GM23338 (cell line): ENCODE measurements at regions not wholly inside any gene's neighbourhood (a gene's known extent, or its start where the extent isn't known, plus 50 kb on each side); places are given as distances from the start of the nearest gene placed in this dataset.

Source experiments
- ATAC-seq: fragments of 200-7000 bp; cut with Tn5 transposase; 3 replicates; pipeline ENCODE4 v1.9.1; 2020
- DNase-seq: peaks from one replicate; pipeline ENCODE4 v3.0.0-alpha.2; 2015; ENCODE audit warnings: low spot score
- H2AFZ ChIP-seq: fragments of 200-600 bp; sonication (generic); 2 replicates; pipeline ENCODE4 v1.8.0; 2016; ENCODE audit warnings: antibody characterized with exemption, mild to moderate bottlenecking, moderate library complexity
- H3F3A ChIP-seq: fragments of 200-600 bp; sonication (generic); replicated peaks from 2 replicates; pipeline ENCODE4 v1.8.0; 2017; ENCODE audit warnings: antibody characterized with exemption, mixed run types, low read depth
- H3K27ac ChIP-seq: fragments of 200-600 bp; sonication (generic); 2 replicates; pipeline ENCODE4 v1.6.1; 2016; ENCODE audit warnings: low read depth
- H3K27me3 ChIP-seq: fragments of 200-600 bp; sonication (generic); 2 replicates; pipeline ENCODE4 v1.8.0; 2016; ENCODE audit warnings: mild to moderate bottlenecking, mixed run types, moderate library complexity; ENCODE audit not compliant: insufficient read depth
- H3K36me3 ChIP-seq: fragments of 200-600 bp; sonication (generic); 2 replicates; pipeline ENCODE4 v1.8.0; 2016; ENCODE audit warnings: mild to moderate bottlenecking; ENCODE audit not compliant: insufficient read depth
- H3K4me1 ChIP-seq: fragments of 200-600 bp; sonication (generic); 2 replicates; pipeline ENCODE4 v1.8.0; 2016; ENCODE audit warnings: mild to moderate bottlenecking, moderate library complexity; ENCODE audit not compliant: insufficient read depth
- H3K4me2 ChIP-seq: fragments of 200-600 bp; sonication (generic); 2 replicates; pipeline ENCODE4 v1.7.1; 2017; ENCODE audit warnings: mixed run types
- H3K4me3 ChIP-seq: fragments of 200-600 bp; sonication (generic); 2 replicates; pipeline ENCODE4 v1.6.1; 2016; ENCODE audit warnings: mixed run types
- H3K79me2 ChIP-seq: fragments of 200-600 bp; sonication (generic); replicated peaks from 2 replicates; pipeline ENCODE4 v1.8.0; 2017; ENCODE audit warnings: mild to moderate bottlenecking; ENCODE audit not compliant: insufficient read depth
- H3K9me2 ChIP-seq: fragments of 200-600 bp; sonication (generic); 2 replicates; pipeline ENCODE4 v1.8.0; 2017; ENCODE audit not compliant: insufficient read depth
- H4K20me1 ChIP-seq: fragments of 200-600 bp; sonication (generic); replicated peaks from 2 replicates; pipeline ENCODE4 v1.8.0; 2017; ENCODE audit warnings: mild to moderate bottlenecking; ENCODE audit not compliant: insufficient read depth
- H3K27ac Mint-ChIP-seq: 2 replicates; pipeline ENCODE4 v1.8.0; 2020; ENCODE audit warnings: inconsistent platforms, mild to moderate bottlenecking, moderate library complexity, mixed read lengths
- H3K27me3 Mint-ChIP-seq: 3 replicates; pipeline ENCODE4 v1.8.0; 2022; ENCODE audit warnings: low read depth, mild to moderate bottlenecking, moderate library complexity, mixed read lengths, inconsistent platforms; ENCODE audit not compliant: insufficient read depth, poor library complexity
- H3K36me3 Mint-ChIP-seq: 3 replicates; pipeline ENCODE4 v1.8.0; 2021; ENCODE audit warnings: low read depth, mild to moderate bottlenecking, inconsistent platforms, moderate library complexity, mixed read lengths
- H3K4me1 Mint-ChIP-seq: 3 replicates; pipeline ENCODE4 v1.8.0; 2020; ENCODE audit warnings: mild to moderate bottlenecking, inconsistent platforms, mixed read lengths
- H3K4me3 Mint-ChIP-seq: 3 replicates; pipeline ENCODE4 v1.8.0; 2021; ENCODE audit warnings: moderate library complexity, mild to moderate bottlenecking, inconsistent platforms, mixed read lengths
- H3K9me3 Mint-ChIP-seq: 3 replicates; pipeline ENCODE4 v1.8.0; 2020; ENCODE audit warnings: moderate library complexity, mild to moderate bottlenecking, inconsistent platforms, mixed read lengths
- CREB1 ChIP-seq: fragments of 250-450 bp; sonication (Bioruptor Pico); IDR thresholded peaks from 2 replicates; pipeline ENCODE4 v1.5.0; 2020; ENCODE audit warnings: low read depth, mild to moderate bottlenecking, moderate library complexity
- CTCF ChIP-seq, 2 experiments: fragments of 200-600 bp in 1 of 2; sonication (generic) in 1 of 2; conservative IDR thresholded peaks; 2 replicates each; pipeline versions ENCODE4 v1.5.1 to v1.6.1; 2016 to 2017; ENCODE audit warnings: antibody characterized with exemption in 2 of 2, low read depth in 2 of 2, mild to moderate bottlenecking in 2 of 2, moderate library complexity in 1 of 2
- ETS1 ChIP-seq: IDR thresholded peaks from 2 replicates; pipeline ENCODE4 v1.6.1; 2016; ENCODE audit warnings: antibody characterized with exemption
- EZH2 ChIP-seq: fragments of 200-600 bp; sonication (generic); IDR thresholded peaks from one replicate; pipeline ENCODE4 v1.8.0; 2017; ENCODE audit warnings: antibody characterized with exemption, mild to moderate bottlenecking, low read depth; ENCODE audit not compliant: unreplicated experiment
- EZH2phosphoT487 ChIP-seq: fragments of 200-600 bp; sonication (generic); IDR thresholded peaks from one replicate; pipeline ENCODE4 v1.8.1; 2018; ENCODE audit warnings: antibody characterized with exemption; ENCODE audit not compliant: unreplicated experiment
- JUNB ChIP-seq: IDR thresholded peaks from one replicate; pipeline ENCODE4 v1.6.1; 2016; ENCODE audit warnings: antibody characterized with exemption; ENCODE audit not compliant: unreplicated experiment
- NANOG ChIP-seq: IDR thresholded peaks from 2 replicates; pipeline ENCODE4 v1.6.1; 2016; ENCODE audit warnings: antibody characterized with exemption, borderline replicate concordance
- POLR2AphosphoS5 ChIP-seq: IDR thresholded peaks from 2 replicates; pipeline ENCODE4 v1.6.1; 2016; ENCODE audit warnings: antibody characterized with exemption, low read depth
- REST ChIP-seq: IDR thresholded peaks from one replicate; pipeline ENCODE4 v1.6.1; 2018; ENCODE audit warnings: antibody characterized with exemption; ENCODE audit not compliant: unreplicated experiment
- STAT1 ChIP-seq: IDR thresholded peaks from one replicate; pipeline ENCODE4 v1.6.1; 2016; ENCODE audit warnings: antibody characterized with exemption; ENCODE audit not compliant: unreplicated experiment
- ZNF114 ChIP-seq: fragments of 250-450 bp; sonication (Bioruptor Pico); IDR thresholded peaks from 2 replicates; pipeline ENCODE4 v1.5.0; 2020; ENCODE audit warnings: mild to moderate bottlenecking, moderate library complexity
- ZNF331 ChIP-seq: fragments of 250-450 bp; sonication (Bioruptor Pico); IDR thresholded peaks from 2 replicates; pipeline ENCODE4 v1.5.0; 2020; ENCODE audit warnings: low read depth, mild to moderate bottlenecking, moderate library complexity
- ZNF462 ChIP-seq: fragments of 250-450 bp; sonication (Bioruptor Pico); IDR thresholded peaks from 2 replicates; pipeline ENCODE4 v1.5.0; 2020; ENCODE audit warnings: mild to moderate bottlenecking, moderate library complexity

GRCh38 chr5:125712397-125712796 lies 710.8 kb upstream of the GRAMD2B start:
- no peak overlapping the region for H3K4me2 ChIP-seq
- no peak overlapping the region for H2AFZ ChIP-seq
- no peaks in the 10 kb centered on the region for H3K9me3 Mint-ChIP-seq
- no peak overlapping the region for H3K4me3 Mint-ChIP-seq
- no peak overlapping the region for H3K27ac ChIP-seq
- no peak overlapping the region for H3K27ac Mint-ChIP-seq
- ATAC-seq = no peak
- no peaks in the 10 kb centered on the region for H3K27me3 ChIP-seq
- no peaks in the 10 kb centered on the region for H3K36me3 ChIP-seq
- TF ChIP-seq EZH2phosphoT487 (no peak), REST (no peak), CTCF (conservative IDR thresholded peaks at IDR 0.05; ENCODE audit: low read depth in 2 of 2) (no peak), ZNF462 (no peak), STAT1 (no peak), JUNB (no peak), POLR2AphosphoS5 (no peak), CREB1 (CRISPR knock-in tag) (no peak), NANOG (no peak), EZH2 (no peak), ZNF331 (CRISPR knock-in tag) (no peak), ETS1 (no peak), ZNF114 (CRISPR knock-in tag) (no peak)
- no peaks in the 10 kb centered on the region for H3F3A ChIP-seq
- H3K79me2 ChIP-seq = no peaks in the 10 kb centered on the region
- no peak overlapping the region for H3K4me3 ChIP-seq
- no peak for DNase-seq
- H3K36me3 Mint-ChIP-seq = no peaks in the 10 kb centered on the region
- no peaks in the 10 kb centered on the region for H4K20me1 ChIP-seq
- H3K27me3 Mint-ChIP-seq = no peaks in the 10 kb centered on the region
- H3K4me1 ChIP-seq = 0 out of 2 replicates have a peak, but pooled peaks cover under 1% of the 10 kb centered on the region
- H3K4me1 Mint-ChIP-seq = no peaks in the 10 kb centered on the region; the same call in 2 of the 3 replicates
- peaks cover 3% of the 10 kb centered on the region; the same call in 1 of the 2 replicates for H3K9me2 ChIP-seq
